IPS DF 6.9 (cell line): ENCODE measurements at regions not wholly inside any gene's neighbourhood (a gene's known extent, or its start where the extent isn't known, plus 50 kb on each side); places are given as distances from the start of the nearest gene placed in this dataset.

ENCODE experiments used
- DNase-seq: peaks from one replicate; pipeline ENCODE4 v3.0.0-alpha.2; 2013; ENCODE audit warnings: low read depth, low spot score
- H3K27ac ChIP-seq: one replicate; pipeline ENCODE4 v1.5.1; 2013; ENCODE audit warnings: low read length, control low read depth
- H3K27me3 ChIP-seq: 2 replicates; pipeline ENCODE4 v1.6.1; 2013; ENCODE audit warnings: mild to moderate bottlenecking, low read length; ENCODE audit not compliant: control insufficient read depth, insufficient read depth
- H3K36me3 ChIP-seq: 2 replicates; pipeline ENCODE4 v1.6.1; 2013; ENCODE audit warnings: low read length; ENCODE audit not compliant: control insufficient read depth, insufficient read depth
- H3K4me1 ChIP-seq: 2 replicates; pipeline ENCODE4 v1.6.1; 2013; ENCODE audit warnings: low read length; ENCODE audit not compliant: control insufficient read depth, insufficient read depth
- H3K4me3 ChIP-seq: 2 replicates; pipeline ENCODE4 v1.5.1; 2013; ENCODE audit warnings: mild to moderate bottlenecking, low read length
- H3K9me3 ChIP-seq: 2 replicates; pipeline ENCODE4 v1.6.1; 2013; ENCODE audit warnings: low read length, inconsistent platforms; ENCODE audit not compliant: control insufficient read depth, insufficient read depth
- WGBS: extraction: QIAGEN DNeasy Blood & Tissue Kit; methylation state at CpG from one replicate; pipeline ENCODE4 v1.1.7; 2013; ENCODE audit warnings: mixed read lengths, missing lambda C conversion rate; ENCODE audit not compliant: insufficient read length, insufficient coverage; 5-methylcytosine and 5-hydroxymethylcytosine counted together

DNA sequence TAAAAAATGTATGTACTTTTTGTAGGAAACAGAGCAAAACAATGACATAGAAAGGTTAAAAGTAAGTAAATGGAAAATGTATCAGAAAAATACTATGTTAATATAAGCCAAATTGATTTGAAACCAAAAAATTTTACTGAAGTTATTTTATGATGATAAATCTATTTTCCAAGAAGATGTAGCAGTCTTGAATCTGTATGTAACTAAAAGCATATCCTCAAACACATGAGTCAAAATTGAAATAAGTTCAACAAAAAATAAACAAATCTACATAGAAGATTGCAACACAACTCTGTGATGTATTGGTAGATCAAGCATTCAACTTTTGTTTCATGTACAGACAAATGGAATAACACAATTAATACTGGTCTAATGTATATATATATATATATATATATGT is 450.0 kb downstream of the SPRY1 start:
- H3K4me3 ChIP-seq: no peak overlapping the region
- H3K27ac ChIP-seq: no peak overlapping the region
- H3K9me3 ChIP-seq: no peaks in the 10 kb centered on the region
- H3K4me1 ChIP-seq: no peaks in the 10 kb centered on the region; the same call in 1 of the 2 replicates
- H3K27me3 ChIP-seq: no peaks in the 10 kb centered on the region
- H3K36me3 ChIP-seq: no peaks in the 10 kb centered on the region
- DNase-seq: no peak

DNA sequence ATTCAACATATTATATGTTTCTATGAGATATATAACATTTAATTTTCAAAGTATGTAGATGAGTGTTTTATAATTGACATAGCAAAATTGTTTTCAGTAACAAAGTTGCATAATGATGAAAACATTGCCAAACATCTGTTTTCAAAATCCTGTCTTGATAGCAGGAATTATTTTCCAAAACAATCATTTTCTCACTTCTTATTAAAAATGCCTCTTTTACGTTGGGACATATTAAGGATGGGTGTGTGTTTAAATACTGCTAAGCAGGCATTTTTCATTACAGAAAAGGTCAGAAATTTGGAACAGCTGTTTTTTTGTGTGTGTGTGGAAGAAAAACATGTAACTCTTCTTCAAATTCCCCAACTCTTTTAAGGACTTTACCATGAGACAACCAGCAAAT is 452.0 kb downstream of the SPRY1 start:
- Histone ChIP-seq H3K27ac (no peak overlapping the region), H3K9me3 (no peaks in the 10 kb centered on the region), H3K36me3 (no peaks in the 10 kb centered on the region), H3K27me3 (no peaks in the 10 kb centered on the region), H3K4me1 (no peaks in the 10 kb centered on the region), H3K4me3 (no peak overlapping the region)
- no peak for DNase-seq
- no CpG with 5 or more reads among the region's 1 CpG for WGBS

DNA sequence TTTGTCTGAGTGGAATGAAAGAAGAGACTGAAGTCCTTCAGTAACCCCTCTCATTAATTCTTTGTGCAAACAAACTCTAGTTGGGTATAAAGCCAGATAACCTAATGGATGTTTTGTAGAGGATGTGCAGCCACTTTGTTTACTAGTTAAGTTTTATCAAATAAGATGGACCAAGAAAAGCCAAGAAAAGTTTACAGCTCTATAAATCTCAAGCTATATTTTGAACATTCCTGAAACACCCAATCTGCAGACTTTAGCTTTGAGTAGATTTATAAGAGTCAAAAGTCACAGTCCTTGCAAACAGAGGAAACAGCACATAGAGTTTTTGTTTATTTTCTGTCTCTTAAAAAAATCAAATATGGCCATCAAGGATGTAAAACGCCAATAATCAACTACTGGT is 452.9 kb downstream of the SPRY1 start:
- H3K9me3 ChIP-seq: no peaks in the 10 kb centered on the region
- DNase-seq: no peak

DNA sequence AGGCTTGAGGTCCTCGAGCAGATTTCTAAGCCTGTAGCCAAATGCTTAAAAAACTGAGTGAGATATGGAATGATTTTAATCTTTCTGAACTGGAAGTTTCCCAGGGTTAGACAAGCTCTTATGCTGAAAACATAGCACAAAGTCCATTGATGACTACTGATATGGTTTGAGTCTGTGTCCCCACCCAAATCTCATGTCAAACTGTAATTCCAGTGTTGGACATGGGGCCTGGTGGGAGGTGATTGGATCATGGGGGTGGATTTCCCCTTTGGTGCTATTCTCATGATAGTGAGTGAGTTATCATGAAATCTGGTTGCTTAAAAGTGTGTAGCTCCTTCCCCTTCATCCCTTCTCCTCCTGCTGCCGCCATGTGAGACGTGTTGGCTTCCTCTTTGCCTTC is 454.9 kb downstream of the SPRY1 start:
- H3K4me3 ChIP-seq: no peak overlapping the region
- H3K9me3 ChIP-seq: no peaks in the 10 kb centered on the region
- H3K4me1 ChIP-seq: no peaks in the 10 kb centered on the region
- no peaks in the 10 kb centered on the region for H3K27me3 ChIP-seq
- WGBS: no CpG with 5 or more reads among the region's 3 CpGs
- no peak overlapping the region for H3K27ac ChIP-seq
- DNase-seq: no peak
- no peaks in the 10 kb centered on the region for H3K36me3 ChIP-seq

More for the DNA sequence above, 452.9 kb downstream of the SPRY1 start:
- H3K4me1 ChIP-seq: no peaks in the 10 kb centered on the region
- H3K27ac ChIP-seq: no peak overlapping the region
- WGBS: no CpG with 5 or more reads among the region's 1 CpG
- no peak overlapping the region for H3K4me3 ChIP-seq
- no peaks in the 10 kb centered on the region for H3K36me3 ChIP-seq
- H3K27me3 ChIP-seq: no peaks in the 10 kb centered on the region

DNA sequence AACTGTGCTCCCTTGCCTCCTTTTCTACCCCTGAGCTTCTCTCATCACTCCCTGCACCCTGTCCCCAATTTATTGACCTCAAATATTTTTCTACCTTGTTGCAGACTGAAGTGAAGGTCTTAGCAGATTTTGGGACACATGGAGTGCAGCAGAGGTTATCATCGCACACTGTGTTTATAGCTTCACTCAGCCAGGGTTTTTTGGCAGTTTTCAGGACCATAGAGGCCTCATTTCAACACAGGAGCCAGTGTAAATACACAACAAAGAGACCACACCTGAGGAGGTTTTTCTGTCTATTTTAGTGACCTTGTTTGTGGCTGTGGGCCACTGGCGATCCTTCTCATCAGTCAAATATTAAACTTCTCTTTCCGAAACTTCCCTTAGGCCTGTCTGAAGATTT is 457.1 kb downstream of the SPRY1 start:
- DNase-seq: no peak
- WGBS: no CpG with 5 or more reads among the region's 3 CpGs
- no peaks in the 10 kb centered on the region for H3K36me3 ChIP-seq
- H3K27ac ChIP-seq: no peak overlapping the region
- H3K9me3 ChIP-seq: no peaks in the 10 kb centered on the region
- H3K27me3 ChIP-seq: no peaks in the 10 kb centered on the region
- no peak overlapping the region for H3K4me3 ChIP-seq
- 0 out of 2 replicates have a peak, but pooled peaks cover 1% of the 10 kb centered on the region for H3K4me1 ChIP-seq

DNA sequence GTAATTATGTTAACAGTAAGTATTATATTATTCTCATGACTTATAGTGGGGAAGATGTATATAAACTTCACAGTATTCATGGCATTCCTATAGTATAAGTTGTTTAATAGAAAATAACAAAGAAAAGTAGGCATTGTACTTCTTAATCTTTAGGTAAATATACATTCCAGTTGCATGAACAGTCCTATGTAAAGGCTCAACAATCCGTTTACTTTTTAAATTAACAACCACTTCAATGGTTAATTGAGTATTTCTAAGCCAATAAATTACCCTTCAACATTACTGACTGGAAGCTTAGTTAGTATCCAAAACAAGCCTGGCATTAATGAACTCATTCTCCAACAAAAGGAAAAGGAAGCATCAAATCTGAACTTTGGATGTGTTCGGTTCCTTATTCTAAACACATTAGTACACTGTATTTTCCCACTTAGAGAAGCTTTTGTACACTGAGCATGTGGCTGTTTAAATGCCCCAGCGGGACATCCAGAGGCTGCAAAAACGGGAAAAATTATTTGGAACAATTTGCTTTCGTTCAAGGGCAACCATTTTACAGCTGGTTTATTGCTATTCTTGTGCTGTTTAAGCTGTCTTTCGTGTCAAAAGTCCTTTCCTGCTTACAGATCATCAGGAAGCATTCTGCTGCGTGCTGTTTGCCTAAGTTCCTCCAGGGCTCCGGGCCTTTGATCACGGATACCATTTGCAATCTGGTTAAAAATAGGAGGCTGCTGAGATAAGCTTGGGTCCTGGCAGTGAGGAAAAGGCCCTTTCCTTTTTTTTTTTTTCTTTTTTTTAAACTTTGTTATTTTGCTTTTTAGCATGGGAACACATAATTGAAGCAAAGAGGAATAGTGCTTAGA is 460.3 kb downstream of the SPRY1 start:
- no peaks in the 10 kb centered on the region for H3K9me3 ChIP-seq
- no peaks in the 10 kb centered on the region for H3K36me3 ChIP-seq
- H3K27ac ChIP-seq: no peak overlapping the region
- WGBS: no CpG with 5 or more reads among the region's 9 CpGs
- H3K4me1 ChIP-seq: 0 out of 2 replicates have a peak, but pooled peaks cover 1% of the 10 kb centered on the region
- peak; percentile 9 for DNase-seq
- H3K27me3 ChIP-seq: no peaks in the 10 kb centered on the region
- H3K4me3 ChIP-seq: no peak overlapping the region

DNA sequence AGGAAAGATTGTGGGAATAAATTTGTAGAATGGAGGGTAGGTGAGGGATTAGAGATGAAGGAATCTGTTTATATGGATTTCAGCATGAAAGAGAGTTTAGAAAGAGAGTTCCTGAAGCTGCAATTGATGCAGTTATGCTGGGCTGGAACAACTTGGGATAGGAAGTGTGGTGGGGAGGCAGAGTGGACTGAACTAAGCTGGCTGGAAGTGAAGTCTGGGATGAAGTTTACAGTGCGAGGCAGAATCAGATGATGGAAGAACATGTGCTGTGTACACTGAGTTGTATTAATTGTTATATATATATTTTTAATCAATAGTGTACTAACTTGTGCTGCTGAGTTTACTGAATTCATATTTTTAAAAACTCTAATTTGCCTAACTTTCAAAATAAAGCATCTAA is 461.9 kb downstream of the SPRY1 start:
- Histone ChIP-seq H3K4me3 (no peak overlapping the region), H3K36me3 (no peaks in the 10 kb centered on the region), H3K27me3 (no peaks in the 10 kb centered on the region), H3K4me1 (0 out of 2 replicates have a peak, but pooled peaks cover 1% of the 10 kb centered on the region), H3K9me3 (no peaks in the 10 kb centered on the region), H3K27ac (no peak overlapping the region)
- no peak for DNase-seq
- no CpG with 5 or more reads among the region's 1 CpG for WGBS

DNA sequence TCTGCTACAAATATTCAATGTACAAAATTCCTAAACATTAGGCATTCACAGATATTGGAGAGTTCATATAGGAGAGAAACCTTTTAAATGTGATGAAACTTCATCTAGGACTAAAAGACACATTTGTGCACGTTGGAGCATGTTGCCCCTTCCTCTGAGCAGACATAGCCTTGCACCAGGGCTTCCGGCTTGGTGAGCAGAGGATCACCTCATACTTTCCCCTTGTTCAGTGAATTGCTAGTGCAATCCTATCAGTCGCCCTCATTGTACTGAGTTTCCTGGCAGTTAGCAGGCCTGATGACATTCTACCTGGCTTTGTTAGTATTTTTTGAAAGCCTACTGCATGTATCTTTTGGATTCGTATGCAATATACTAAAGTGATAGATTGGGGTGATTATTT is 466.2 kb downstream of the SPRY1 start:
- no peaks in the 10 kb centered on the region for H3K36me3 ChIP-seq
- H3K27ac ChIP-seq: no peak overlapping the region
- no peaks in the 10 kb centered on the region for H3K9me3 ChIP-seq
- DNase-seq: no peak
- WGBS: no CpG with 5 or more reads among the region's 4 CpGs
- H3K27me3 ChIP-seq: no peaks in the 10 kb centered on the region
- no peak overlapping the region for H3K4me3 ChIP-seq
- no peaks in the 10 kb centered on the region for H3K4me1 ChIP-seq

DNA sequence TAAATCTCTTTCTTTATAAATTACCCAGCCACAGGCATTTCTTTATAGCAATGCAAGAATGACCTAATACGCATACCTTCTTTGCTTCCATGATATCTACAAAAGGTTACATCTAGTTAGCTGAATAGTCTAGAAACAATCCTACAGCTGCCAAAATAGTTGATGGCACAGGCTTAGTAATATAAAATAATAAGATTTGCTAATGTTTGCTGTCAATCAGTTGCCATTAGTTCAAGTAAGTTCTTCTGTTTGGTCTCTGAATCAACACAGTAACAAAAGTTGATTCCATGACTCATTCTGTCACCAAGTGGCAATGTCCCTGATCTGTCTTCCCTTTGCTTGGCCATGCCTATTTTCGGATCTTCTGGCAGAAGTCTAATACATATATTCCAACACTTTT is 470.2 kb downstream of the SPRY1 start:
- no peak for DNase-seq
- Histone ChIP-seq H3K36me3 (no peaks in the 10 kb centered on the region), H3K27me3 (no peaks in the 10 kb centered on the region), H3K4me1 (peaks cover 2% of the 10 kb centered on the region; the same call in 1 of the 2 replicates), H3K27ac (no peak overlapping the region), H3K4me3 (no peak overlapping the region), H3K9me3 (no peaks in the 10 kb centered on the region)
- no CpG with 5 or more reads among the region's 2 CpGs for WGBS

DNA sequence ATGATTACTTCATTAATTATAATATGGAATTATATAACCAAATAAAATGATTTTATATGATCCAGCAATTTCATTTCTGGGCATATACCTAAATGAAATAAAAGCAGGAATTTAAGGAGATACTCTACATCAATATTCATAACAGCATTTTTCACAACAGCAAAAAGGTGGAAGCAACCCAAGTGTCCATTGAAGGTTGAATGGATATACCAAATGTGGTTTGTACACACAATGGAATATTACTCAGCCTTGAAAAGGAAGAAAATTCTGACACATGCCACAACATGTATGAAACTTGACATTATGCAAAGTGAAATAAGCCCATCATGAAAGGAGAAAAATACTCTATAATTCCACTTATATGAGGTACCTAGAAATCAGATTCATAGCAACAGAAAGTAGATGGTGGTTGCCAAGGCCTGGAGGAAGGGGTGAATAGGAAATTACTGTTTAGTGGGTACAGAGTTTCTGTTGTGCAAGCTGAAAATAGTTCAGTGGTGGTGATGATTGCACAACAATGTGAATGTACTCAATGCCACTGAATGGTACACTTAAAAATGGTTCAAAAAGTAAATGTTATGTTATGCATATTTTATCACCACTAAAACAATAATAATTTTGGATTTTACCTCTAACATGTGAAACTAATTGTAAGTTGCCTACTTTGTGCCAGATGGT is 471.5 kb downstream of the SPRY1 start:
- no peaks in the 10 kb centered on the region for H3K9me3 ChIP-seq
- H3K36me3 ChIP-seq: no peaks in the 10 kb centered on the region
- H3K4me3 ChIP-seq: no peak overlapping the region
- no peaks in the 10 kb centered on the region for H3K27me3 ChIP-seq
- peaks cover 2% of the 10 kb centered on the region; the same call in 1 of the 2 replicates for H3K4me1 ChIP-seq
- no peak for DNase-seq
- no peak overlapping the region for H3K27ac ChIP-seq
